Prostate gland (tissue), 2 donors: ENCODE measurements at regions not wholly inside any gene's neighbourhood (a gene's known extent, or its start where the extent isn't known, plus 50 kb on each side); places are given as distances from the start of the nearest gene placed in this dataset.

ENCODE experiments used
- CTCF ChIP-seq, 4 experiments: fragments of 200-600 bp in 2 of 4; fragments of 450-650 bp in 2 of 4; sonication (generic) in 2 of 4; IDR thresholded peaks; 1 replicate in 3 of 4; 2 replicates in 1 of 4; pipeline ENCODE4 v1.5.1; 2016 to 2019; ENCODE audit warnings: antibody characterized with exemption in 4 of 4, mild to moderate bottlenecking in 2 of 4, moderate library complexity in 2 of 4
- POLR2AphosphoS5 ChIP-seq: sonication (generic); formaldehyde crosslinking; IDR thresholded peaks from one replicate; pipeline ENCODE4 v1.6.1; 2017; ENCODE audit warnings: antibody characterized with exemption

- no peak for TF ChIP-seq POLR2AphosphoS5
- TF ChIP-seq CTCF (IDR thresholded peaks at IDR 0.05), result no peak
Measured at GRCh38 chr3:40844896-40845295, 320.1 kb downstream of the ZNF621 start.
